GM13976 (cell line): ENCODE measurements at regions not wholly inside any gene's neighbourhood (a gene's known extent, or its start where the extent isn't known, plus 50 kb on each side); places are given as distances from the start of the nearest gene placed in this dataset.

ENCODE experiments used
- DNase-seq: peaks from one replicate; pipeline ENCODE4 v3.0.0; 2012; ENCODE audit warnings: low spot score
- in situ Hi-C: fragments of 300-500 bp; cut with MboI; formaldehyde crosslinking; loops from one replicate; pipeline ENCODE4 v1.12.0; 2022; ENCODE audit warnings: low sequenced_read_pairs, mixed read lengths, inconsistent platforms; ENCODE audit not compliant: unreplicated experiment
- TF ChIP-seq, protein P1 (sequence below): IDR thresholded peaks from 2 replicates; pipeline ENCODE4 v1.5.1; 2012; ENCODE audit warnings: borderline replicate concordance, mild to moderate bottlenecking; ENCODE audit not compliant: insufficient read depth; ENCODE audit errors: extremely low read depth, missing control alignments, control extremely low read depth

DNA sequence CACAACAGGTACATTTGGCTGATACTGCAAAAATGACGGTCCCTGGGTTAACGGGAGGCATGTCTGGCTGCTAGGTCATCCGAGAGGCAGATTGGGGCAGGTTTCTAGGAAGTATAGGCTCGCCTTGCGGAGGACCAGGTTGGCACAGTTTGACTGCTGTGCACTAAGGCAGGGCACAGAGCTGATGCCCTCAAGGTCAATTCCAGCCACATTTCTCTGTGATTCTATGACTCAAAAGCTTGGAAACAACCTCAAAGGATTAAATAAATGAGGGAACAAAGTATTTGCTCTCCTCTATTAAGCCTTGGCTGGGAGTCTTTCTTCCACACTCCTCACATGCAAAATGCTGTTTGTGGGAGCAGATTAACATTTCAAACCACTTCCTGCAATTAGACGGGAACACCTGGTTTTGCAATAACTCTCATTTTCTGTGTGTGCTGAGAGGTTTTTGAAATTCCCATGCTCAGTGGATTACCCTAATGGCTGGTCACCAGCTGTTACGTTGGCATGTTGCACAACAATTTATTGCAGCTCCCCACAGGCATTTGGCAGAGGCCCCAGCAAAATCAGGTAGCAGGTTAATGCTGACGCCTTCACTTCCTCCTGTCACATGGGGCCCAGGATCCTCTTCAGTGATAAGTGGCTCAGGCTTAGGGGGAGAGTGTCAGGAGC lies 61.0 kb upstream of the PLET1 start:
- in situ Hi-C loops: no loop called here
- TF ChIP-seq, protein P1, sequence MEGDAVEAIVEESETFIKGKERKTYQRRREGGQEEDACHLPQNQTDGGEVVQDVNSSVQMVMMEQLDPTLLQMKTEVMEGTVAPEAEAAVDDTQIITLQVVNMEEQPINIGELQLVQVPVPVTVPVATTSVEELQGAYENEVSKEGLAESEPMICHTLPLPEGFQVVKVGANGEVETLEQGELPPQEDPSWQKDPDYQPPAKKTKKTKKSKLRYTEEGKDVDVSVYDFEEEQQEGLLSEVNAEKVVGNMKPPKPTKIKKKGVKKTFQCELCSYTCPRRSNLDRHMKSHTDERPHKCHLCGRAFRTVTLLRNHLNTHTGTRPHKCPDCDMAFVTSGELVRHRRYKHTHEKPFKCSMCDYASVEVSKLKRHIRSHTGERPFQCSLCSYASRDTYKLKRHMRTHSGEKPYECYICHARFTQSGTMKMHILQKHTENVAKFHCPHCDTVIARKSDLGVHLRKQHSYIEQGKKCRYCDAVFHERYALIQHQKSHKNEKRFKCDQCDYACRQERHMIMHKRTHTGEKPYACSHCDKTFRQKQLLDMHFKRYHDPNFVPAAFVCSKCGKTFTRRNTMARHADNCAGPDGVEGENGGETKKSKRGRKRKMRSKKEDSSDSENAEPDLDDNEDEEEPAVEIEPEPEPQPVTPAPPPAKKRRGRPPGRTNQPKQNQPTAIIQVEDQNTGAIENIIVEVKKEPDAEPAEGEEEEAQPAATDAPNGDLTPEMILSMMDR: no peak
- no peak for DNase-seq

DNA sequence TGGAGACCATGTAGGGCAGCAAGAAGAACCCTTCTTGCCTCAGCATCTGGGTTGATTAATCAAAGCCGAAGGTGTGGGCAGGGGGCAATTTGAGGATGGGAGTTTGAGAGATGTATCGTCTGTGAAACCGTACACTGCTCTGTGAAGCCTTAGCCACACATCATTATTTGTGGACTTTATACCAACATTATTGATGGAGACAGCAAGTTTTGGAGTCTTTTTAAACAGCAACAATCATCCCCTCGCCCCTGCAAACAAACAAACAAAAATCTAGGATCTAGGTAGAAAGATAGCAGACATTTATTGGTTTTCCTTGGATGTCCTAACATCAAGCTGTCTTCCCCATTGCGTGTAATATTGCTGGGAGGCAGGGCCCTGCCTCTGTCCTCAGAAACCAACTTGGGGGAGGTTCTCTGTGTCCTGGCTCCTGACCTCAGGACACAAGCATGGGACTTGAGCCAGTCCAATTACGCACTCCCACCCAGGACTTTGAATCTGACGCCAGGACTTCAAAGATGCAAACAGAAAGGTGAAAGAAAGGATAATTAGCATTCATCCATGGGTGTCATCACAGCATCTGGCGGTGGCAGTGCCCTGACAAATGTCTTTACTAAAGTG lies 61.6 kb upstream of the PLET1 start:
- in situ Hi-C loops: no loop called here
- no peak for DNase-seq
- TF ChIP-seq, protein P1: no peak

DNA sequence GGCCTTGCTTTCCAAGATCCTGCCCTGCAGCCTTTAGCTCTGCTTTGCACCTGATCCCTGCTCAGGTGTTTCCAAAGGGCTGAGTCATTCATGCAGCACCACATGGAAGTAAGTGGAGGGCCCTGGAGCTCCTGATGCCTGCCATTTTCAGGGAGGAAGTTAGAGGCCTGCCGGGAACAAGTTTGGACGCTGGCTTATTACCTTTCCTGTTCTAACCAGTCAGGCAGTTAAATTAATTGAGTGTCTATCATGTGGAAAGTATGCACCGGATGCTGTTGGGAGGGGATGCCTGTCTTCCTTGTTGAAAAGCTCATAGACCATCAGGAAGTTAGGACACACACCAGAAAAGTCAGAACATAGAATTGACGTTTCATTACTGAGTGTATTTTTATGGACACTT lies 73.7 kb upstream of the PLET1 start:
- in situ Hi-C loops: no loop called here
- DNase-seq: no peak
- TF ChIP-seq, protein P1: no peak

DNA sequence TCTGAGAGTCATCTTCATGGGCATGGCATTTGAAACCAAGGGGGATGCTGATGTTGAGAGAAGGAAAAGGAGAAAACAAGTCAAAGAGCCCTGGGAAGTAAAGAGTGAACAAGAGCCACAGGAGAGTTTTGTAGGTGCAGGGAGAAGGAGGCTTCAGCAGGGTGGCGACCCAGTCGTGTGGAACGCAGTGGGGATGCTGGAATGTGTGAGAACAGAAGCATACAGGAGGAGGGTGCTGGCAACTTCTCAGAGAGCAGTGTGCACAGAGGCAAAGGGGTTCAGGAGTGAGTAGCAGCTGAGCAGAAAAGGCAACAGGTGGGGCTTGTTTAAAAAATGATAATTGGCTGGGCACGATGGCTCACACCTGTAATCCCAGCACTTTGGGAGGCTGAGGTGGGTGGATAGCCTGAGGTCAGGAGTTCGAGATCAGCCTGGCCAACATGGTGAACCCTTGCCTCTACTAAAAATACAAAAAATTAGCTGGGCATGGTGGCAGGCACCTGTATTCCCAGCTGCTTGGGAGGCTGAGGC lies 75.8 kb upstream of the PLET1 start:
- DNase-seq: no peak
- TF ChIP-seq, protein P1: no peak
- in situ Hi-C loops: no loop called here

DNA sequence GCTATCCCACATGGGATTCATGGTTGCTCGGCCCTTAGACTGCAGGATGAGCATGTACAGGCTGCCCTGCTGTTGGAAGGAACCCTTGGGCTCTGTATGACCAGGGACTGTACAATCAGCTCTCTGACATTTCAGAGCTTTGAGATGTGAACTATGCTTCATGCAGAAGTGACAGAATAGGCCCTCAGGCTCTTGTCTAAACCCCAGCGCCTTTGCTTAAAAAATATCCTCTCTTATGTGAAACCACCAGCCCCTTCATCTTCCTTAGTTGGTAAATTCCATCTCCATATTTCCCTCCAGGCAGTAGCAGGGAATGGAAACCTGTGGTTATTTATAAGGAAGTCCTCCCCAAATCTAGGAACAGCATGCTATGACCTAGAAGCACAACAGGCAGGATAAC lies 78.9 kb upstream of the PLET1 start:
- no peak for DNase-seq
- in situ Hi-C loops: no loop called here
- TF ChIP-seq, protein P1: no peak

DNA sequence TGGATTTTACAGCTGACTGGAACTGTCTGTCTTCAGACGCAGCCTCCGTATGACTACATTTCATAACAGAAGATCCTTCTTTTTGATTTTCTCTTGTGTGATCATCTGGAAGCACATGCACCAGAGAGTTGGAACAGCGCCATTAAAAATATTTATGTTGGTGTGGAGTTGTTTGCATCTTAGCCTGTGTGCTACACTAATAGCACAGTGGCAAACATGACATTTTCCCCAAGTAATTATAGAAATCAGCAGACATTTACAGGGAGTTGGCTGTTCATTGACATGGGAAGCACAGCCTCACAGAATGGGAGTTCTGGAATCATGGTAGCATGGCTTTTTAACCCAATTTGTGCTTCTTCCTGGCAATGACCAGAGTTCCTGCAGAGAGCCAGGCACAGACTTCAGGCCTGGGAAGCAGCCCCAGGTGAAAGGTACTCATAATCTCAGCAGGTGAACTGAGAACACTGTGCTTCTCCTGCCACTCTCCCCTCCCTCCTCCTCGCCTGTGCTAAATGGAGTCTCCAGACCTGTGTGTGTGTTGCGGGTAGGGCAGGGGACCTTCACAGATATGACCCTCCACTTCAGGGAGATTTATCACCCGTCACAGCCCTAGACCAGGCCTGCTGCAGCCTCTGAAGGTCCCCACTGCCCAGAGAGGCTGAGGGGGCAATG lies 82.8 kb upstream of the PLET1 start:
- no peak for DNase-seq
- in situ Hi-C loops: no loop called here
- TF ChIP-seq, protein P1: no peak
